BLaER1 (cell line): ENCODE measurements at regions not wholly inside any gene's neighbourhood (a gene's known extent, or its start where the extent isn't known, plus 50 kb on each side); places are given as distances from the start of the nearest gene placed in this dataset.

Experiments used
- H3K27ac ChIP-seq: shearing (Covaris generic); formaldehyde crosslinking; 2 replicates; pipeline ENCODE4 v1.8.1; 2022
- H3K27me3 ChIP-seq: shearing (Covaris generic); formaldehyde crosslinking; 2 replicates; pipeline ENCODE4 v1.8.1; 2022
- H3K36me3 ChIP-seq: shearing (Covaris generic); formaldehyde crosslinking; 2 replicates; pipeline ENCODE4 v1.8.1; 2022
- H3K4me1 ChIP-seq: shearing (Covaris generic); formaldehyde crosslinking; 2 replicates; pipeline ENCODE4 v1.8.1; 2022
- H3K4me2 ChIP-seq: shearing (Covaris generic); formaldehyde crosslinking; 2 replicates; pipeline ENCODE4 v1.8.1; 2022
- H3K4me3 ChIP-seq: shearing (Covaris generic); formaldehyde crosslinking; 2 replicates; pipeline ENCODE4 v1.8.1; 2022
- H3K9ac ChIP-seq: shearing (Covaris generic); formaldehyde crosslinking; 2 replicates; pipeline ENCODE4 v1.8.1; 2022
- H3K9me3 ChIP-seq: shearing (Covaris generic); formaldehyde crosslinking; 2 replicates; pipeline ENCODE4 v1.8.1; 2022
- H4K20me1 ChIP-seq: shearing (Covaris generic); formaldehyde crosslinking; 2 replicates; pipeline ENCODE4 v1.8.1; 2022
- Cebpa-rat ChIP-seq: shearing (Covaris generic); IDR thresholded peaks from 2 replicates; pipeline ENCODE4 v1.8.1; 2022

- H3K9me3 ChIP-seq: no peaks in the 10 kb centered on the region
- no peak overlapping the region for H3K9ac ChIP-seq
- no peak for TF ChIP-seq Cebpa-rat
- H3K27me3 ChIP-seq: no peaks in the 10 kb centered on the region
- H3K27ac ChIP-seq: no peak overlapping the region
- peaks cover 13% of the 10 kb centered on the region; the same call in 1 of the 2 replicates for H3K4me1 ChIP-seq
- no peak overlapping the region for H3K4me3 ChIP-seq
- no peaks in the 10 kb centered on the region for H4K20me1 ChIP-seq
- H3K4me2 ChIP-seq: no peak overlapping the region
- H3K36me3 ChIP-seq: no peaks in the 10 kb centered on the region
Measured at GRCh38 chr2:39512941-39513340, 75.9 kb upstream of the MAP4K3 start.

- no peaks in the 10 kb centered on the region for H3K27me3 ChIP-seq
- H3K27ac ChIP-seq: no peak overlapping the region
- H3K4me1 ChIP-seq: peaks cover 13% of the 10 kb centered on the region; the same call in 1 of the 2 replicates
- H3K4me2 ChIP-seq: no peak overlapping the region; the same call in 1 of the 2 replicates
- no peaks in the 10 kb centered on the region for H4K20me1 ChIP-seq
- TF ChIP-seq Cebpa-rat: no peak
- H3K9me3 ChIP-seq: no peaks in the 10 kb centered on the region
- H3K36me3 ChIP-seq: no peaks in the 10 kb centered on the region
- H3K9ac ChIP-seq: no peak overlapping the region
- H3K4me3 ChIP-seq: no peak overlapping the region
Measured at GRCh38 chr2:39513641-39514094, 76.6 kb upstream of the MAP4K3 start.

- Histone ChIP-seq H3K4me2 (no peak overlapping the region), H3K27me3 (no peaks in the 10 kb centered on the region), H3K9me3 (no peaks in the 10 kb centered on the region; the same call in 1 of the 2 replicates), H3K4me3 (no peak overlapping the region), H3K9ac (no peak overlapping the region), H4K20me1 (no peaks in the 10 kb centered on the region), H3K4me1 (peaks cover 13% of the 10 kb centered on the region; the same call in 1 of the 2 replicates), H3K36me3 (no peaks in the 10 kb centered on the region), H3K27ac (no peak overlapping the region)
- no peak for TF ChIP-seq Cebpa-rat
Measured at GRCh38 chr2:39514825-39515224, 77.7 kb upstream of the MAP4K3 start.

GRCh38 chr2:39515273-39515896 lies 78.3 kb upstream of the MAP4K3 start:
- Histone ChIP-seq H3K9me3 (no peaks in the 10 kb centered on the region; the same call in 1 of the 2 replicates), H3K4me1 (peaks cover 13% of the 10 kb centered on the region; the same call in 1 of the 2 replicates), H3K4me2 (no peak overlapping the region), H3K27ac (no peak overlapping the region), H3K4me3 (no peak overlapping the region), H3K36me3 (no peaks in the 10 kb centered on the region), H3K27me3 (no peaks in the 10 kb centered on the region), H4K20me1 (no peaks in the 10 kb centered on the region), H3K9ac (no peak overlapping the region)
- no peak for TF ChIP-seq Cebpa-rat

GRCh38 chr2:39515897-39516346 lies 78.8 kb upstream of the MAP4K3 start:
- no peak for TF ChIP-seq Cebpa-rat
- Histone ChIP-seq H3K9me3 (peaks cover 4% of the 10 kb centered on the region), H3K9ac (no peak overlapping the region), H3K27ac (no peak overlapping the region), H3K36me3 (no peaks in the 10 kb centered on the region), H3K4me2 (no peak overlapping the region), H4K20me1 (no peaks in the 10 kb centered on the region), H3K4me1 (peaks cover 13% of the 10 kb centered on the region; the same call in 1 of the 2 replicates), H3K27me3 (no peaks in the 10 kb centered on the region), H3K4me3 (no peak overlapping the region)

- TF ChIP-seq Cebpa-rat: no peak
- H4K20me1 ChIP-seq: no peaks in the 10 kb centered on the region
- H3K4me1 ChIP-seq: peaks cover 13% of the 10 kb centered on the region; the same call in 1 of the 2 replicates
- H3K27me3 ChIP-seq: no peaks in the 10 kb centered on the region
- peaks cover 3% of the 10 kb centered on the region; the same call in 1 of the 2 replicates for H3K36me3 ChIP-seq
- H3K27ac ChIP-seq: no peak overlapping the region
- no peak overlapping the region for H3K9ac ChIP-seq
- H3K9me3 ChIP-seq: peaks cover 10% of the 10 kb centered on the region
- H3K4me2 ChIP-seq: no peak overlapping the region
- H3K4me3 ChIP-seq: no peak overlapping the region
Measured at GRCh38 chr2:39516347-39517101, 79.4 kb upstream of the MAP4K3 start.

- Histone ChIP-seq H3K27me3 (no peaks in the 10 kb centered on the region), H3K4me1 (peaks cover 13% of the 10 kb centered on the region; the same call in 1 of the 2 replicates), H4K20me1 (no peaks in the 10 kb centered on the region), H3K27ac (no peak overlapping the region), H3K4me2 (no peak overlapping the region), H3K9me3 (peaks cover 15% of the 10 kb centered on the region), H3K36me3 (peaks cover 8% of the 10 kb centered on the region; the same call in 1 of the 2 replicates), H3K9ac (no peak overlapping the region), H3K4me3 (no peak overlapping the region)
- no peak for TF ChIP-seq Cebpa-rat
Measured at GRCh38 chr2:39517102-39517436, 80.0 kb upstream of the MAP4K3 start.

- Histone ChIP-seq H4K20me1 (no peaks in the 10 kb centered on the region), H3K9me3 (peaks cover 21% of the 10 kb centered on the region), H3K36me3 (peaks cover 8% of the 10 kb centered on the region; the same call in 1 of the 2 replicates), H3K27me3 (no peaks in the 10 kb centered on the region), H3K4me3 (no peak overlapping the region), H3K27ac (no peak overlapping the region), H3K4me1 (peaks cover 13% of the 10 kb centered on the region; the same call in 1 of the 2 replicates), H3K9ac (no peak overlapping the region), H3K4me2 (no peak overlapping the region)
- TF ChIP-seq Cebpa-rat: no peak
Measured at GRCh38 chr2:39517622-39518021, 80.5 kb upstream of the MAP4K3 start.

- Histone ChIP-seq H3K27ac (no peak overlapping the region), H3K4me3 (no peak overlapping the region), H3K9ac (no peak overlapping the region), H4K20me1 (no peaks in the 10 kb centered on the region), H3K4me2 (no peak overlapping the region), H3K36me3 (peaks cover 8% of the 10 kb centered on the region; the same call in 1 of the 2 replicates), H3K27me3 (no peaks in the 10 kb centered on the region), H3K9me3 (peaks cover 25% of the 10 kb centered on the region), H3K4me1 (peaks cover 10% of the 10 kb centered on the region)
- TF ChIP-seq Cebpa-rat: no peak
Measured at GRCh38 chr2:39519886-39520285, 82.8 kb upstream of the MAP4K3 start.
